ENCODE measurements at regions not wholly inside any gene's neighbourhood (a gene's known extent, or its start where the extent isn't known, plus 50 kb on each side); places are given as distances from the start of the nearest gene placed in this dataset.
"Not testable (repeated sequence)": the region's sequence is repeated elsewhere in the genome, so short reads cannot be mapped to it uniquely, and the experiment has no call there.

DNA sequence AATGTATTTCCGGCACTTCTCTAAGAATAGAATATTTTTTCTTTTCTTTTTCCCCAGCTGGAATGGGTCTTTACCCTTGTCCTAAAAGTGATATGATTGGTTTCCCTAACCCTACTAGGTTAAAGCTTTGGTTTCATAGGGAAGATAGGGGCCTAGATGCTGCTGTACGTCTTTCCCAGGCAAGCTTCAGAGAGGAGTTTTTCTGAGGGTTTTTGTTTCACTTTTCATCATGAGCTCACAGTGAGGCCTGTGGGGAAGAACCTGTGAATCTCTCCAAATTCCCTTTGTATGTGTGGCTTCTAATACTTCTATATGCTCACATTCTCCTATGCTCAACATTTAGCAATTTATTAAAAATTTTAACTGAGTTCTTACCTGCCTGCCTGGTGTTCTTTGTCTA lies 320.0 kb upstream of the PCDH18 start:
- CTCF ChIA-PET, result no interaction called here
- DNase-seq, result no peak
- Mint-ChIP-seq H3K4me1 (ENCODE audit: low read depth) (no peaks in the 10 kb centered on the region), H3K9me3 (peaks cover 10% of the 10 kb centered on the region), H3K36me3 (ENCODE audit: low read depth) (no peaks in the 10 kb centered on the region), H3K4me3 (no peak overlapping the region), H3K27me3 (ENCODE audit: low read depth) (no peaks in the 10 kb centered on the region), H3K27ac (no peak overlapping the region)
- intact Hi-C loops (cut with micrococcal nuclease), result no loop called here

- peaks cover 12% of the 10 kb centered on the region for H3K9me3 Mint-ChIP-seq
- intact Hi-C loops (cut with micrococcal nuclease), result no loop called here
- no peak overlapping the region for H3K4me3 Mint-ChIP-seq
- H3K36me3 Mint-ChIP-seq (ENCODE audit: low read depth), result no peaks in the 10 kb centered on the region
- no peak overlapping the region for H3K27ac Mint-ChIP-seq
- no peaks in the 10 kb centered on the region for H3K4me1 Mint-ChIP-seq (ENCODE audit: low read depth)
- no peaks in the 10 kb centered on the region for H3K27me3 Mint-ChIP-seq (ENCODE audit: low read depth)
- DNase-seq, result no peak
- CTCF ChIA-PET, result interaction anchor here (0.7 kb wide), 1 partner anchor 865 kb away, joined by 3 read pairs; no protein-coding TSS in a partner anchor
Measured at GRCh38 chr4:137851435-137851834, 319.1 kb upstream of the PCDH18 start.

GRCh38 chr4:137827945-137828344 lies 295.7 kb upstream of the PCDH18 start:
- intact Hi-C loops (cut with micrococcal nuclease), result not testable (repeated sequence)

GRCh38 chr4:137825505-137825904 lies 293.2 kb upstream of the PCDH18 start:
- intact Hi-C loops (cut with micrococcal nuclease), result no loop called here
- Mint-ChIP-seq H3K4me3 (no peak overlapping the region), H3K27me3 (ENCODE audit: low read depth) (no peaks in the 10 kb centered on the region), H3K36me3 (ENCODE audit: low read depth) (no peaks in the 10 kb centered on the region), H3K4me1 (ENCODE audit: low read depth) (no peaks in the 10 kb centered on the region), H3K9me3 (peaks cover 5% of the 10 kb centered on the region), H3K27ac (no peak overlapping the region)
- no peak for DNase-seq
- CTCF ChIA-PET, result no interaction called here

More at GRCh38 chr4:137827945-137828344, 295.7 kb upstream of the PCDH18 start:
- CTCF ChIA-PET; H3K27me3 Mint-ChIP-seq (ENCODE audit: low read depth); H3K4me1 Mint-ChIP-seq (ENCODE audit: low read depth); H3K4me3 Mint-ChIP-seq; H3K9me3 Mint-ChIP-seq; H3K36me3 Mint-ChIP-seq (ENCODE audit: low read depth); H3K27ac Mint-ChIP-seq; DNase-seq: not testable (repeated sequence)

DNA sequence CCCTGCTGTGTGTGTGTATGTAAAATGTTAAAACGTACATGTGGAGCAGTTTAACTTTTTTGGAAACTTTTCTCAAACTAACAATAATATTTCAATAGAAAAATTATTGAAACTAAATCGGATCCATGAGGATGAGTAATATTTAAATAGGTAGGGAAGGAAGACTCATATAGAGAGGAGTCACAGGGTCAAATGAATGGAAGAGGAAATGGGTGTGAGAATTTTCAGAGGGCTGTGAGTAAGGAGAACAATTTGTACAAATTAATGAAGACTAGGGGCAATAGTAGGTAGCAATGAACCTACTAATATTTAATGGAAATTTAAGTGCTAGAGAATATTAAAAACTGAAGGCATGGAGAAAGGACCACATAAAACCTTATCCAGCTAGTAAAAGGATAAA lies 290.7 kb upstream of the PCDH18 start:
- Mint-ChIP-seq H3K4me3 (no peak overlapping the region), H3K4me1 (ENCODE audit: low read depth) (no peaks in the 10 kb centered on the region), H3K36me3 (ENCODE audit: low read depth) (no peaks in the 10 kb centered on the region), H3K27ac (no peak overlapping the region), H3K27me3 (ENCODE audit: low read depth) (no peaks in the 10 kb centered on the region), H3K9me3 (peaks cover 7% of the 10 kb centered on the region)
- intact Hi-C loops (cut with micrococcal nuclease), result no loop called here
- CTCF ChIA-PET, result no interaction called here
- no peak for DNase-seq

DNA sequence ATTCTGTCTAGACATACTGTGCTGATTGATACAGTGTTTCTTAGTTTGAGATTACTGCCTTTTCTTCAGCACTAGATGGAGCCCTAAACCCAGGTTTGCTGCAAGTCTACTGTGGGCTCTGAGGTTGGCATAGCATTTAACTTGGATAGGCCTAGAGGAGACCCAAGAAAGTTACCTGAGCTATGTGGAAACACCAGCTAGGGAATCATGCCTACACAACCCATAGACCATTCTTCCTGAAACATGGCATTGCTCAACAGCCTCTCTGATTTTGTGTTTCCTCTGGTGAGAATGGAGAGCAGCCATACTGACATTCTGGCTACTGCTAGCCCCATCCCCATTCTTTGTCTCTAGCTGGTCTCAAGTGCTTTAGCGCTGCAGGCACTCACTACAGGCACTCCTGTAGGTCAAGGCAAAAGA lies 287.7 kb upstream of the PCDH18 start:
- intact Hi-C loops (cut with micrococcal nuclease), result loop anchor here (1.0 kb wide), 2 partner anchors 270 to 861 kb away; no protein-coding TSS in a partner anchor
- H3K27ac Mint-ChIP-seq, result no peak overlapping the region
- no peak overlapping the region for H3K4me3 Mint-ChIP-seq
- H3K36me3 Mint-ChIP-seq (ENCODE audit: low read depth), result no peaks in the 10 kb centered on the region
- CTCF ChIA-PET, result interaction anchor here (1.0 to 1.4 kb wide), 2 partner anchors 45 to 271 kb away, joined by 3 read pairs; no protein-coding TSS in a partner anchor
- no peaks in the 10 kb centered on the region for H3K27me3 Mint-ChIP-seq (ENCODE audit: low read depth)
- no peak for DNase-seq
- H3K4me1 Mint-ChIP-seq (ENCODE audit: low read depth), result no peaks in the 10 kb centered on the region
- H3K9me3 Mint-ChIP-seq, result peaks cover 7% of the 10 kb centered on the region

DNA sequence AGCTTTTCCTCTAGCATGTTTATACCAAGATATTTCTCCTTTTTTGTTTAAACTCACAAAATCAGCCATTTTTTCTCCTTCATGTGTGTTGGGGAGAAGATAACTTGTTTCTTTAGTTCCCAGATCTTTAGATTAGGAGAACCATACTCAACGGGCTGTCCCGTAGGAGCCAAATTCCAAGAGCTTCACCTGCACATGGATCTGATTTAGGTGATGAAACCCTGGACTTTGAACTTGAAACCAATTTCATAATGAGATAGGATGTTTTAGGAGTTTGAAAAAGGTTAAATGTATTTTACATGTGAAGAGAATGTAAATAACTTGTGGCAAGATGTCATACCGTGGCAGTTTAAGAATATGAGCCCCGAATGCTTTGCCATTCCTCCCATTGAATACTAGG lies 280.0 kb upstream of the PCDH18 start:
- Mint-ChIP-seq H3K9me3 (no peaks in the 10 kb centered on the region), H3K27ac (no peak overlapping the region), H3K4me3 (no peak overlapping the region), H3K36me3 (ENCODE audit: low read depth) (no peaks in the 10 kb centered on the region), H3K27me3 (ENCODE audit: low read depth) (no peaks in the 10 kb centered on the region), H3K4me1 (ENCODE audit: low read depth) (no peaks in the 10 kb centered on the region)
- CTCF ChIA-PET, result no interaction called here
- intact Hi-C loops (cut with micrococcal nuclease), result no loop called here
- no peak for DNase-seq

DNA sequence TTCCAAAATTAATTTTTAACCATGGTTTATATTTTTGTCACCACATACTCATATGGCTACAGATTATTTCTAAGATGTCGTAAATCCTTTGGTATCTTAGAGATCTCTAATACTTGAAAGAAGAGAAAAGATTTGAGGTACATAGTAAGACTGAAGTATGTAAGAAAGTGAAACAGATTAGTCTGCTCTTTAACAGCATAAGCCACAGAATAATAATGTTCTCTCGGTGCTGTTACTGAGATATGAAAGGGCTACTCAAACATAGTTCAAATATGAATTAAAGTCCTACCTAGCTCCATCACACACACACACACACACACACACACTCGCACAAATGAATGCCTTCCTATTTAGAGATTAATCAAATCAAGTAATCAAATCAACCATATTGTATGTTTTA lies 274.1 kb upstream of the PCDH18 start:
- Mint-ChIP-seq H3K4me3 (no peak overlapping the region), H3K36me3 (ENCODE audit: low read depth) (no peaks in the 10 kb centered on the region), H3K27ac (no peak overlapping the region), H3K27me3 (ENCODE audit: low read depth) (no peaks in the 10 kb centered on the region), H3K4me1 (ENCODE audit: low read depth) (no peaks in the 10 kb centered on the region), H3K9me3 (no peaks in the 10 kb centered on the region)
- DNase-seq, result no peak
- intact Hi-C loops (cut with micrococcal nuclease), result no loop called here
- CTCF ChIA-PET, result no interaction called here

- Mint-ChIP-seq H3K4me1 (ENCODE audit: low read depth) (no peaks in the 10 kb centered on the region), H3K36me3 (ENCODE audit: low read depth) (no peaks in the 10 kb centered on the region), H3K27me3 (ENCODE audit: low read depth) (no peaks in the 10 kb centered on the region), H3K27ac (no peak overlapping the region), H3K4me3 (no peak overlapping the region), H3K9me3 (peaks cover 5% of the 10 kb centered on the region)
- no peak for DNase-seq
- intact Hi-C loops (cut with micrococcal nuclease), result no loop called here
- CTCF ChIA-PET, result no interaction called here
Measured at GRCh38 chr4:137804906-137805495, 272.7 kb upstream of the PCDH18 start.

GRCh38 chr4:137800861-137801260 lies 268.6 kb upstream of the PCDH18 start:
- Mint-ChIP-seq H3K36me3 (ENCODE audit: low read depth) (no peaks in the 10 kb centered on the region), H3K4me3 (no peak overlapping the region), H3K9me3 (peaks cover 5% of the 10 kb centered on the region), H3K27ac (no peak overlapping the region), H3K27me3 (ENCODE audit: low read depth) (no peaks in the 10 kb centered on the region), H3K4me1 (ENCODE audit: low read depth) (no peaks in the 10 kb centered on the region)
- DNase-seq, result no peak
- intact Hi-C loops (cut with micrococcal nuclease), result no loop called here
- CTCF ChIA-PET, result no interaction called here

GRCh38 chr4:137794764-137795254 lies 262.5 kb upstream of the PCDH18 start:
- Mint-ChIP-seq H3K4me3 (no peak overlapping the region), H3K9me3 (peaks cover 2% of the 10 kb centered on the region), H3K27me3 (ENCODE audit: low read depth) (no peaks in the 10 kb centered on the region), H3K27ac (no peak overlapping the region), H3K4me1 (ENCODE audit: low read depth) (no peaks in the 10 kb centered on the region), H3K36me3 (ENCODE audit: low read depth) (no peaks in the 10 kb centered on the region)
- CTCF ChIA-PET, result no interaction called here
- intact Hi-C loops (cut with micrococcal nuclease), result no loop called here
- no peak for DNase-seq

DNA sequence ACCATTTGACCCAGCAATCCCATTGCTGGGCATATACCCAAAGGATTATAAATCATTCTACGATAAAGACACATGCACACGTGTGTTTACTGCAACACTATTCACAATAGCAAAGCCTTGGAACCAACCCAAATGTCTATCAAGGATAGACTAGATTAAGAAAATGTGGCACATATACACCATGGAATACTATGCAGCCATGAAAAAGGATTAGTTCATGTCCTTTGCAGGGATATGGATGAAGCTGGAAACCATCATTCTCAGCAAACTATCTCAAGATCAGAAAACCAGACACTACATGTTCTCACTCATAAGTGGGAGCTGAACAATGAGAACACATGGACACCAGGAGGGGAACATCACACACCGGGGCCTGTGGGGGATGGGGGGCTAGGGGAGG lies 257.0 kb upstream of the PCDH18 start:
- intact Hi-C loops (cut with micrococcal nuclease); H3K36me3 Mint-ChIP-seq (ENCODE audit: low read depth); H3K4me1 Mint-ChIP-seq (ENCODE audit: low read depth); H3K4me3 Mint-ChIP-seq; DNase-seq; CTCF ChIA-PET; H3K27me3 Mint-ChIP-seq (ENCODE audit: low read depth); H3K9me3 Mint-ChIP-seq; H3K27ac Mint-ChIP-seq: not testable (repeated sequence)

DNA sequence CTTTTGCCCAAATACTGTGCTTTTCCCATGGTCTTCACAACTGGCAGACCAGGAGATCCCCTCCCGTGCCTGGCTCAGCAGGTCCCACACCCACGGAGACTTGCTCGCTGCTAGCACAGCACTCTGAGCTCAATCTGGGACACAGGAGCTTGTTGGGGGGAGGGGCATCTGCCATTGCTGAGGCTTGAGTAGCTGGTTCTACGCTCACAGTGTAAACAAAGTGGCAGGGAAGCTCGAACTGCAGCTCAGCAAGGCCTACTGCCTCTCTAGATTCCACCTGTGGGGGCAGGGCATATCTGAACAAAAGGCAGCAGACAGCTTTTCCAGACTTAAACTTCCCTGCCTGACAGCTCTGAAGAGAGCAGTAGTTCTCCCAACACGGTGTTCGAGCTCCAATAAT lies 251.6 kb upstream of the PCDH18 start:
- H3K4me1 Mint-ChIP-seq (ENCODE audit: low read depth); H3K9me3 Mint-ChIP-seq; H3K27ac Mint-ChIP-seq; CTCF ChIA-PET; intact Hi-C loops (cut with micrococcal nuclease); H3K36me3 Mint-ChIP-seq (ENCODE audit: low read depth); DNase-seq; H3K27me3 Mint-ChIP-seq (ENCODE audit: low read depth); H3K4me3 Mint-ChIP-seq: not testable (repeated sequence)

Measured in activated naive CD4-positive, alpha-beta T cell treated with anti-CD3 and anti-CD28 coated beads for 36 hours (primary cell).